ENCODE measurements at regions not wholly inside any gene's neighbourhood (a gene's known extent, or its start where the extent isn't known, plus 50 kb on each side); places are given as distances from the start of the nearest gene placed in this dataset.

- TF ChIP-seq CTCF (conservative IDR thresholded peaks at IDR 0.05; ENCODE audit: low read depth) = no peak
- H3K27ac ChIP-seq = no peak overlapping the region
- ChIA-PET CTCF (interaction anchor here (0.6 kb wide), 1 partner anchor 1820 kb away, joined by 3 read pairs; no protein-coding TSS in a partner anchor), POLR2A (ENCODE audit: low non-redundant PET) (no interaction called here)
- no peak for DNase-seq (ENCODE audit: low spot score)
These were observed 266.0 kb downstream of the ALDH8A1 start for GRCh38 chr6:134683783-134684422.

- ChIA-PET POLR2A (ENCODE audit: low non-redundant PET) (no interaction called here), CTCF (interaction anchor here (0.7 kb wide), 1 partner anchor 345 kb away, joined by 4 read pairs; no protein-coding TSS in a partner anchor)
- no peak overlapping the region for H3K27ac ChIP-seq
- no peak for DNase-seq (ENCODE audit: low spot score)
- TF ChIP-seq CTCF (conservative IDR thresholded peaks at IDR 0.05; ENCODE audit: low read depth) = no peak
These were observed 269.5 kb downstream of the ALDH8A1 start for GRCh38 chr6:134680433-134680832.

- no peak for DNase-seq (ENCODE audit: low spot score)
- TF ChIP-seq CTCF (conservative IDR thresholded peaks at IDR 0.05; ENCODE audit: low read depth) = no peak
- H3K27ac ChIP-seq = no peak overlapping the region
- ChIA-PET POLR2A (ENCODE audit: low non-redundant PET) (no interaction called here), CTCF (interaction anchor here (0.6 to 0.7 kb wide), 2 partner anchors 345 to 1516 kb away, joined by 3 to 4 read pairs; no protein-coding TSS in a partner anchor)
These were observed 269.9 kb downstream of the ALDH8A1 start for GRCh38 chr6:134680021-134680420.

GRCh38 chr6:134678436-134678889 lies 271.4 kb downstream of the ALDH8A1 start:
- no peak overlapping the region for H3K27ac ChIP-seq
- DNase-seq (ENCODE audit: low spot score) = no peak
- no peak for TF ChIP-seq CTCF (conservative IDR thresholded peaks at IDR 0.05; ENCODE audit: low read depth)
- ChIA-PET CTCF (no interaction called here), POLR2A (ENCODE audit: low non-redundant PET) (no interaction called here)

GRCh38 chr6:134676307-134677281 lies 273.3 kb downstream of the ALDH8A1 start:
- no peak for DNase-seq (ENCODE audit: low spot score)
- CTCF ChIA-PET = interaction anchor here (0.6 kb wide), 1 partner anchor 326 kb away, joined by 3 read pairs; no protein-coding TSS in a partner anchor
- POLR2A ChIA-PET (ENCODE audit: low non-redundant PET) = no interaction called here
- no peak for TF ChIP-seq CTCF (conservative IDR thresholded peaks at IDR 0.05; ENCODE audit: low read depth)
- H3K27ac ChIP-seq = no peak overlapping the region
